GM19193 (cell line): ENCODE measurements at regions not wholly inside any gene's neighbourhood (a gene's known extent, or its start where the extent isn't known, plus 50 kb on each side); places are given as distances from the start of the nearest gene placed in this dataset.

Source experiments
- POLR2A ChIP-seq: IDR thresholded peaks from 4 replicates; pipeline ENCODE4 v1.6.1; 2011; ENCODE audit not compliant: insufficient read depth, insufficient read length; ENCODE audit errors: extremely low read depth

GRCh38 chr1:87685311-87686135 lies 356.8 kb downstream of the LMO4 start:
- no peak for TF ChIP-seq POLR2A

GRCh38 chr1:87686136-87686495 lies 357.4 kb downstream of the LMO4 start:
- no peak for TF ChIP-seq POLR2A

- TF ChIP-seq POLR2A = no peak
These were observed 358.0 kb downstream of the LMO4 start for GRCh38 chr1:87686671-87687070.

- TF ChIP-seq POLR2A = no peak
These were observed 359.5 kb downstream of the LMO4 start for GRCh38 chr1:87688136-87688535.

GRCh38 chr1:87689487-87689886 lies 360.8 kb downstream of the LMO4 start:
- no peak for TF ChIP-seq POLR2A

- no peak for TF ChIP-seq POLR2A
These were observed 367.8 kb downstream of the LMO4 start for GRCh38 chr1:87696483-87696882.

- TF ChIP-seq POLR2A = no peak
These were observed 373.8 kb downstream of the LMO4 start for GRCh38 chr1:87702455-87702854.

GRCh38 chr1:87705233-87705632 lies 376.6 kb downstream of the LMO4 start:
- no peak for TF ChIP-seq POLR2A

GRCh38 chr1:87706203-87706602 lies 377.5 kb downstream of the LMO4 start:
- no peak for TF ChIP-seq POLR2A

- no peak for TF ChIP-seq POLR2A
These were observed 378.1 kb downstream of the LMO4 start for GRCh38 chr1:87706779-87707228.

GRCh38 chr1:87707411-87707810 lies 378.7 kb downstream of the LMO4 start:
- no peak for TF ChIP-seq POLR2A

GRCh38 chr1:87712261-87713010 lies 383.8 kb downstream of the LMO4 start:
- no peak for TF ChIP-seq POLR2A

GRCh38 chr1:87714278-87714677 lies 385.6 kb downstream of the LMO4 start:
- TF ChIP-seq POLR2A = no peak

GRCh38 chr1:87715052-87715451 lies 386.4 kb downstream of the LMO4 start:
- no peak for TF ChIP-seq POLR2A

GRCh38 chr1:87715471-87715870 lies 386.8 kb downstream of the LMO4 start:
- TF ChIP-seq POLR2A = no peak

GRCh38 chr1:87717157-87717670 lies 388.5 kb downstream of the LMO4 start:
- TF ChIP-seq POLR2A = no peak
